ENCODE measurements at regions not wholly inside any gene's neighbourhood (a gene's known extent, or its start where the extent isn't known, plus 50 kb on each side); places are given as distances from the start of the nearest gene placed in this dataset.

DNA sequence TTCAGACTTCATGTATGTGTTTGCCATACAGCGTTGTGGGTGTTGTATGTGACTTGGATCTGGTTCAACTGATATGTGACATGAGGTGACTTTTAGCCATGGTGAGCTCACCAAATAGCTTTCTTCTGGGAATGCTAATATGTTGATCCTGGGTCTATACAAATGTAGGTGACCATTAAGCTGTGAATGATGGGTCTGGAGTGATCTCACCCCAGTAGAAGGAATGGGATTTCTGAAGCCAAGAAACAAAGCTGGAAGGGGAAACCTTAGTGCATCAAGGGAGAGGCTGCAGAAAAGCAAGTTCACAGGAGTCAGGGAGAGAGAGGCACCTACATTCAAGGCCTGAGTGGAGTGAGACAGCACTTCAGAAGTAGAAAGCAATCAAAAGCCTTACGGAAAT, 421.0 kb upstream of the THRB start (continued):
- TF ChIP-seq, protein P1, sequence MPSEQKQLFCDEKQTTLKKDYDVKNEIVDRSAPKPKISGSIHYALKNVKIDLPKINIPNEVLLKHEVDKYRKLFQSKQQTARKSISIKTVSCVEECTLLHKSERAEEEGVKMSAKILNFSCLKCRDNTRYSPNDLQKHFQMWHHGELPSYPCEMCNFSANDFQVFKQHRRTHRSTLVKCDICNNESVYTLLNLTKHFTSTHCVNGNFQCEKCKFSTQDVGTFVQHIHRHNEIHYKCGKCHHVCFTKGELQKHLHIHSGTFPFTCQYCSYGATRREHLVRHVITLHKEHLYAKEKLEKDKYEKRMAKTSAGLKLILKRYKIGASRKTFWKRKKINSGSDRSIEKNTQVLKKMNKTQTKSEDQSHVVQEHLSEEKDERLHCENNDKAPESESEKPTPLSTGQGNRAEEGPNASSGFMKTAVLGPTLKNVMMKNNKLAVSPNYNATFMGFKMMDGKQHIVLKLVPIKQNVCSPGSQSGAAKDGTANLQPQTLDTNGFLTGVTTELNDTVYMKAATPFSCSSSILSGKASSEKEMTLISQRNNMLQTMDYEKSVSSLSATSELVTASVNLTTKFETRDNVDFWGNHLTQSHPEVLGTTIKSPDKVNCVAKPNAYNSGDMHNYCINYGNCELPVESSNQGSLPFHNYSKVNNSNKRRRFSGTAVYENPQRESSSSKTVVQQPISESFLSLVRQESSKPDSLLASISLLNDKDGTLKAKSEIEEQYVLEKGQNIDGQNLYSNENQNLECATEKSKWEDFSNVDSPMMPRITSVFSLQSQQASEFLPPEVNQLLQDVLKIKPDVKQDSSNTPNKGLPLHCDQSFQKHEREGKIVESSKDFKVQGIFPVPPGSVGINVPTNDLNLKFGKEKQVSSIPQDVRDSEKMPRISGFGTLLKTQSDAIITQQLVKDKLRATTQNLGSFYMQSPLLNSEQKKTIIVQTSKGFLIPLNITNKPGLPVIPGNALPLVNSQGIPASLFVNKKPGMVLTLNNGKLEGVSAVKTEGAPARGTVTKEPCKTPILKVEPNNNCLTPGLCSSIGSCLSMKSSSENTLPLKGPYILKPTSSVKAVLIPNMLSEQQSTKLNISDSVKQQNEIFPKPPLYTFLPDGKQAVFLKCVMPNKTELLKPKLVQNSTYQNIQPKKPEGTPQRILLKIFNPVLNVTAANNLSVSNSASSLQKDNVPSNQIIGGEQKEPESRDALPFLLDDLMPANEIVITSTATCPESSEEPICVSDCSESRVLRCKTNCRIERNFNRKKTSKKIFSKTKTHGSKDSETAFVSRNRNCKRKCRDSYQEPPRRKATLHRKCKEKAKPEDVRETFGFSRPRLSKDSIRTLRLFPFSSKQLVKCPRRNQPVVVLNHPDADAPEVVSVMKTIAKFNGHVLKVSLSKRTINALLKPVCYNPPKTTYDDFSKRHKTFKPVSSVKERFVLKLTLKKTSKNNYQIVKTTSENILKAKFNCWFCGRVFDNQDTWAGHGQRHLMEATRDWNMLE (tag by site-specific recombination; conservative IDR thresholded peaks at IDR 0.05; ENCODE audit: low read depth) = no peak
- TF ChIP-seq ZNF112 (tag by site-specific recombination; IDR thresholded peaks at IDR 0.05) (no peak), ZNF785 (tag by site-specific recombination; IDR thresholded peaks at IDR 0.05) (no peak)
- TF ChIP-seq, protein P2, sequence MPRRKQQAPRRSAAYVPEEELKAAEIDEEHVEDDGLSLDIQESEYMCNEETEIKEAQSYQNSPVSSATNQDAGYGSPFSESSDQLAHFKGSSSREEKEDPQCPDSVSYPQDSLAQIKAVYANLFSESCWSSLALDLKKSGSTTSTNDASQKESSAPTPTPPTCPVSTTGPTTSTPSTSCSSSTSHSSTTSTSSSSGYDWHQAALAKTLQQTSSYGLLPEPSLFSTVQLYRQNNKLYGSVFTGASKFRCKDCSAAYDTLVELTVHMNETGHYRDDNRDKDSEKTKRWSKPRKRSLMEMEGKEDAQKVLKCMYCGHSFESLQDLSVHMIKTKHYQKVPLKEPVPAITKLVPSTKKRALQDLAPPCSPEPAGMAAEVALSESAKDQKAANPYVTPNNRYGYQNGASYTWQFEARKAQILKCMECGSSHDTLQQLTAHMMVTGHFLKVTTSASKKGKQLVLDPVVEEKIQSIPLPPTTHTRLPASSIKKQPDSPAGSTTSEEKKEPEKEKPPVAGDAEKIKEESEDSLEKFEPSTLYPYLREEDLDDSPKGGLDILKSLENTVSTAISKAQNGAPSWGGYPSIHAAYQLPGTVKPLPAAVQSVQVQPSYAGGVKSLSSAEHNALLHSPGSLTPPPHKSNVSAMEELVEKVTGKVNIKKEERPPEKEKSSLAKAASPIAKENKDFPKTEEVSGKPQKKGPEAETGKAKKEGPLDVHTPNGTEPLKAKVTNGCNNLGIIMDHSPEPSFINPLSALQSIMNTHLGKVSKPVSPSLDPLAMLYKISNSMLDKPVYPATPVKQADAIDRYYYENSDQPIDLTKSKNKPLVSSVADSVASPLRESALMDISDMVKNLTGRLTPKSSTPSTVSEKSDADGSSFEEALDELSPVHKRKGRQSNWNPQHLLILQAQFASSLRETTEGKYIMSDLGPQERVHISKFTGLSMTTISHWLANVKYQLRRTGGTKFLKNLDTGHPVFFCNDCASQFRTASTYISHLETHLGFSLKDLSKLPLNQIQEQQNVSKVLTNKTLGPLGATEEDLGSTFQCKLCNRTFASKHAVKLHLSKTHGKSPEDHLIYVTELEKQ (tag by site-specific recombination; IDR thresholded peaks at IDR 0.05; ENCODE audit: borderline replicate concordance) = no peak
- TF ChIP-seq, protein P3, sequence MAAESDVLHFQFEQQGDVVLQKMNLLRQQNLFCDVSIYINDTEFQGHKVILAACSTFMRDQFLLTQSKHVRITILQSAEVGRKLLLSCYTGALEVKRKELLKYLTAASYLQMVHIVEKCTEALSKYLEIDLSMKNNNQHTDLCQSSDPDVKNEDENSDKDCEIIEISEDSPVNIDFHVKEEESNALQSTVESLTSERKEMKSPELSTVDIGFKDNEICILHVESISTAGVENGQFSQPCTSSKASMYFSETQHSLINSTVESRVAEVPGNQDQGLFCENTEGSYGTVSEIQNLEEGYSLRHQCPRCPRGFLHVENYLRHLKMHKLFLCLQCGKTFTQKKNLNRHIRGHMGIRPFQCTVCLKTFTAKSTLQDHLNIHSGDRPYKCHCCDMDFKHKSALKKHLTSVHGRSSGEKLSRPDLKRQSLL (tag by site-specific recombination; IDR thresholded peaks at IDR 0.05) = no peak
- TF ChIP-seq, protein P4, sequence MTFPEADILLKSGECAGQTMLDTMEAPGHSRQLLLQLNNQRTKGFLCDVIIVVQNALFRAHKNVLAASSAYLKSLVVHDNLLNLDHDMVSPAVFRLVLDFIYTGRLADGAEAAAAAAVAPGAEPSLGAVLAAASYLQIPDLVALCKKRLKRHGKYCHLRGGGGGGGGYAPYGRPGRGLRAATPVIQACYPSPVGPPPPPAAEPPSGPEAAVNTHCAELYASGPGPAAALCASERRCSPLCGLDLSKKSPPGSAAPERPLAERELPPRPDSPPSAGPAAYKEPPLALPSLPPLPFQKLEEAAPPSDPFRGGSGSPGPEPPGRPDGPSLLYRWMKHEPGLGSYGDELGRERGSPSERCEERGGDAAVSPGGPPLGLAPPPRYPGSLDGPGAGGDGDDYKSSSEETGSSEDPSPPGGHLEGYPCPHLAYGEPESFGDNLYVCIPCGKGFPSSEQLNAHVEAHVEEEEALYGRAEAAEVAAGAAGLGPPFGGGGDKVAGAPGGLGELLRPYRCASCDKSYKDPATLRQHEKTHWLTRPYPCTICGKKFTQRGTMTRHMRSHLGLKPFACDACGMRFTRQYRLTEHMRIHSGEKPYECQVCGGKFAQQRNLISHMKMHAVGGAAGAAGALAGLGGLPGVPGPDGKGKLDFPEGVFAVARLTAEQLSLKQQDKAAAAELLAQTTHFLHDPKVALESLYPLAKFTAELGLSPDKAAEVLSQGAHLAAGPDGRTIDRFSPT (tag by site-specific recombination; IDR thresholded peaks at IDR 0.05) = no peak

DNA sequence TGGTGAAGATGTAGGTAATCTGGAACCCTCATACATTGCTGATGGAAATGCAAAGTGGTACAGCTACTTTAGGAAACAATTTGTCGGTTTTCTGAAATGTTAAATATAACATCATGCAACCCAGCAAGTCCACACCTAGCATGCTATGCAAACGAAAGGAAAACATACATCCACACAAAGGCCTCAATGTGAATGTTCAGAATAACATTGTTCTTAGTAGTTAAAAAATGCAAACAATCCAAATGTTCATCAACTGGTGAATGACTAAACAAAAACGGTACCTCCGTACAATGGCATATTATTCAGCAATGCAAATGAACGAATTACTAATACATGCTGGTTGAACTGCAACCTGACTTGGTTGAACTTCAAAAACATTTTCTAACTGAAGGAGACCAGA, 423.3 kb upstream of the THRB start:
- CTCF ChIA-PET = no interaction called here

More for the DNA sequence above, 423.3 kb upstream of the THRB start:
- no peak for TF ChIP-seq TCF7L2 (IDR thresholded peaks at IDR 0.05; ENCODE audit: borderline replicate concordance, low read depth, low read length)
- TF ChIP-seq ZNF555 (tag by site-specific recombination; conservative IDR thresholded peaks at IDR 0.05) = no peak
- TF ChIP-seq ZNF2 (tag by site-specific recombination; IDR thresholded peaks at IDR 0.05) = no peak
- TF ChIP-seq BCL11B (tag by site-specific recombination; IDR thresholded peaks at IDR 0.05; ENCODE audit: low read depth) = no peak
- TF ChIP-seq MEIS1 (CRISPR knock-in tag; IDR thresholded peaks at IDR 0.05; ENCODE audit: borderline replicate concordance) = no peak
- TF ChIP-seq ZNF654 (tag by site-specific recombination; IDR thresholded peaks at IDR 0.05; ENCODE audit: low read depth) = no peak
- TF ChIP-seq, protein P5, sequence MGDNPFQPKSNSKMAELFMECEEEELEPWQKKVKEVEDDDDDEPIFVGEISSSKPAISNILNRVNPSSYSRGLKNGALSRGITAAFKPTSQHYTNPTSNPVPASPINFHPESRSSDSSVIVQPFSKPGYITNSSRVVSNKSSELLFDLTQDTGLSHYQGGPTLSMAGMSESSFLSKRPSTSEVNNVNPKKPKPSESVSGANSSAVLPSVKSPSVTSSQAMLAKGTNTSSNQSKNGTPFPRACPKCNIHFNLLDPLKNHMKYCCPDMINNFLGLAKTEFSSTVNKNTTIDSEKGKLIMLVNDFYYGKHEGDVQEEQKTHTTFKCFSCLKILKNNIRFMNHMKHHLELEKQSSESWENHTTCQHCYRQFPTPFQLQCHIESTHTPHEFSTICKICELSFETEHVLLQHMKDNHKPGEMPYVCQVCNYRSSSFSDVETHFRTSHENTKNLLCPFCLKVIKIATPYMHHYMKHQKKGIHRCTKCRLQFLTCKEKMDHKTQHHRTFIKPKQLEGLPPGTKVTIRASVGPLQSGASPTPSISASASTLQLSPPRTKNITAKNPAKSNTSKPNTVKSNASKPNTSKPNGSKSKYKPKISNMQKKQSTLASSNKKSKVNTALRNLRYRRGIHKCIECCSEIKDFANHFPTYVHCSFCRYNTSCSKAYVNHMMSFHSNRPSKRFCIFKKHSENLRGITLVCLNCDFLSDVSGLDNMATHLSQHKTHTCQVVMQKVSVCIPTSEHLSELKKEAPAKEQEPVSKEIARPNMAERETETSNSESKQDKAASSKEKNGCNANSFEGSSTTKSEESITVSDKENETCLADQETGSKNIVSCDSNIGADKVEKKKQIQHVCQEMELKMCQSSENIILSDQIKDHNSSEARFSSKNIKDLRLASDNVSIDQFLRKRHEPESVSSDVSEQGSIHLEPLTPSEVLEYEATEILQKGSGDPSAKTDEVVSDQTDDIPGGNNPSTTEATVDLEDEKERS (tag by site-specific recombination; IDR thresholded peaks at IDR 0.05) = no peak
- TF ChIP-seq ZFP37 (tag by site-specific recombination; IDR thresholded peaks at IDR 0.05) = no peak
- TF ChIP-seq, protein P6, sequence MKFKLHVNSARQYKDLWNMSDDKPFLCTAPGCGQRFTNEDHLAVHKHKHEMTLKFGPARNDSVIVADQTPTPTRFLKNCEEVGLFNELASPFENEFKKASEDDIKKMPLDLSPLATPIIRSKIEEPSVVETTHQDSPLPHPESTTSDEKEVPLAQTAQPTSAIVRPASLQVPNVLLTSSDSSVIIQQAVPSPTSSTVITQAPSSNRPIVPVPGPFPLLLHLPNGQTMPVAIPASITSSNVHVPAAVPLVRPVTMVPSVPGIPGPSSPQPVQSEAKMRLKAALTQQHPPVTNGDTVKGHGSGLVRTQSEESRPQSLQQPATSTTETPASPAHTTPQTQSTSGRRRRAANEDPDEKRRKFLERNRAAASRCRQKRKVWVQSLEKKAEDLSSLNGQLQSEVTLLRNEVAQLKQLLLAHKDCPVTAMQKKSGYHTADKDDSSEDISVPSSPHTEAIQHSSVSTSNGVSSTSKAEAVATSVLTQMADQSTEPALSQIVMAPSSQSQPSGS (tag by site-specific recombination; IDR thresholded peaks at IDR 0.05; ENCODE audit: low read depth) = no peak
- TF ChIP-seq FEZF1 (tag by site-specific recombination; IDR thresholded peaks at IDR 0.05) = no peak
- no peaks in the 10 kb centered on the region for H3K36me3 ChIP-seq (ENCODE audit: control insufficient read depth in 2 of 2, insufficient read depth in 1 of 2, low read length in 2 of 2)
- H3K27ac ChIP-seq (ENCODE audit: extremely low read depth, low read depth, low read length) = no peak overlapping the region
- H3K4me3 ChIP-seq (ENCODE audit: low read depth, low read length) = no peak overlapping the region
- POLR2A ChIA-PET = no interaction called here
- H3K4me1 ChIP-seq (ENCODE audit: control insufficient read depth, insufficient read depth, low read length) = no peaks in the 10 kb centered on the region
- no peaks in the 10 kb centered on the region for H3K9me3 ChIP-seq (ENCODE audit: control insufficient read depth, insufficient read depth, low read depth, low read length)

All from HEK293 (cell line).